WI38 (cell line): ENCODE measurements at regions not wholly inside any gene's neighbourhood (a gene's known extent, or its start where the extent isn't known, plus 50 kb on each side); places are given as distances from the start of the nearest gene placed in this dataset.

Experiments
- H3K4me3 ChIP-seq: 2 replicates; pipeline ENCODE4 v1.5.1; 2011; ENCODE audit warnings: low read depth, mild to moderate bottlenecking, control low read depth, low read length
- TF ChIP-seq, protein P1 (sequence below): IDR thresholded peaks from 2 replicates; pipeline ENCODE4 v1.5.1; 2012; ENCODE audit warnings: low read depth, mild to moderate bottlenecking, control low read depth, low read length

DNA sequence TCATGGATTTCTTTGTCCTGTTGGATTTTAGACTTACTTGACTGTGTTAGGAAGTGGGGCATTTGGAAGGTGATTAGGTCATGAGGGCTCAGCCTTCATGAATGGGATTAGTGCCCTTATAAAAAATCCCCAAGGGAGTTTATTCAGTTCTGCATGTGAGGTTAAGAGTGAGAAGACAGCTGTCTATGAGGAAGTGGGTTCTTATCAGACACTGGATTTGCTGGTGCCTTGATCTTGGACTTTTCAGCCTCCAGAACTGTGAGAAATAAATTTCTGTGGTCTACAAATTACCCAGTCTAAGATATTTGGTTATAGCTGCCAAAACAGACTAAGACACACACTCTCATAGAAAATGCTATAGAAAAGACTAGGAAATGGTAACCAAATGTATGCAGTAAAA is 724.7 kb upstream of the FZD8 start:
- TF ChIP-seq, protein P1, sequence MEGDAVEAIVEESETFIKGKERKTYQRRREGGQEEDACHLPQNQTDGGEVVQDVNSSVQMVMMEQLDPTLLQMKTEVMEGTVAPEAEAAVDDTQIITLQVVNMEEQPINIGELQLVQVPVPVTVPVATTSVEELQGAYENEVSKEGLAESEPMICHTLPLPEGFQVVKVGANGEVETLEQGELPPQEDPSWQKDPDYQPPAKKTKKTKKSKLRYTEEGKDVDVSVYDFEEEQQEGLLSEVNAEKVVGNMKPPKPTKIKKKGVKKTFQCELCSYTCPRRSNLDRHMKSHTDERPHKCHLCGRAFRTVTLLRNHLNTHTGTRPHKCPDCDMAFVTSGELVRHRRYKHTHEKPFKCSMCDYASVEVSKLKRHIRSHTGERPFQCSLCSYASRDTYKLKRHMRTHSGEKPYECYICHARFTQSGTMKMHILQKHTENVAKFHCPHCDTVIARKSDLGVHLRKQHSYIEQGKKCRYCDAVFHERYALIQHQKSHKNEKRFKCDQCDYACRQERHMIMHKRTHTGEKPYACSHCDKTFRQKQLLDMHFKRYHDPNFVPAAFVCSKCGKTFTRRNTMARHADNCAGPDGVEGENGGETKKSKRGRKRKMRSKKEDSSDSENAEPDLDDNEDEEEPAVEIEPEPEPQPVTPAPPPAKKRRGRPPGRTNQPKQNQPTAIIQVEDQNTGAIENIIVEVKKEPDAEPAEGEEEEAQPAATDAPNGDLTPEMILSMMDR = no peak
- no peak overlapping the region for H3K4me3 ChIP-seq

DNA sequence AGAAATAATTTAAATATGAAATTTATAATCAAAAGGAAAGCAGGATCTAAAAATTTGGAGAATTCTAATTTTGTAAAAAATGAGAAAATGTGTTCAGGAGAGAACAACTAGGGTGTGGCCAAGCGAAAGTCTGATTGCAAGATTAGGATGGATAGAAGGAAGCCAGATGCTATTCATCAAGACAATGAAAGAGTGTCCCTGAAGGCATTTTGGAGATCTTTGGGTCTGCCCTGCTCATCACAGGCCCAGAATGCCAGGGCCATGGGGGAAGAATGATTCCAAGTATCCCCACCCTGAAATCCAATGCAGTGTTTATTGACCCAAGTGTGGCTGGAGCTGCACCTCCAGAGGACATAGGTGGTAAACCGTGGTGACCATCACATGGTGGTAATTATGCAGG is 724.0 kb upstream of the FZD8 start:
- TF ChIP-seq, protein P1 = no peak
- H3K4me3 ChIP-seq = no peak overlapping the region

DNA sequence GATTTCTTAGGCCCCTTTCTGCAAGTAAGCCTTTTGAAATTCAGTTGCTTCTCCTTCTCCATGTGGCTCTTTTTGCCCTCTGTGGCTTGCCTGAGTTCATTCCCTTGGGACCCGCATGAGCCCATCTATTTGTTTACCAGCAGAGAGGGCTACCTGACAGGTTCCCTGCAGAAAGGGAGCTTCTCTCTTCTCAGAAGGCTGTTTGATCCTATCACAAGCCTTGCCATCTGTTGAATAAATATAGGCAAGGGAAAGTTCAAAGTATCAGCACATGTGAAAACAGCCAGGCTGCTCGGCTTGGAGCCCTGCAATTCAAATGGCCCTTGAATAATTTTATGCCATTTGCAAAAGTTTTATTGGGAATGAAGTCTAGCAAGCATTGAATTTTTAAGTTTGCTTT is 720.2 kb upstream of the FZD8 start:
- no peak overlapping the region for H3K4me3 ChIP-seq
- TF ChIP-seq, protein P1 = no peak

DNA sequence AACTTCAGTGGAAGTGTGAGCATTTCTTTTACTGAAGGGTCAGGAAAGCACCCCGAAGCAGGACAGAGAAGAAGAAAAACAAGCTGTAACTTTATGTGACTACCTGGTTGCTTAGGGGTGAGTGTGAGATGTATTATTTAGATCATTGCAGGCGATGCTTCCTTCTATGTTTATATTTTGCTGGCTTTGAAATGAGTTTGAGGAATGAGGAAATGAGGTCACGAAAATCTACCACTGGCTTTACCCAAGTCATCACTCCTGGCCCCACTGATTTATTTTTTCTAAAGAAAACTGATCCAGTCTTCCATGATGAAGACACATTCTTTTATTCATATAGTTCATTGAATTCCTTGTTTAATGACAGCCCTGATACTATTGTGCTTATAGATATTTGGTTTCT is 716.6 kb upstream of the FZD8 start:
- TF ChIP-seq, protein P1 = no peak
- H3K4me3 ChIP-seq = no peak overlapping the region

DNA sequence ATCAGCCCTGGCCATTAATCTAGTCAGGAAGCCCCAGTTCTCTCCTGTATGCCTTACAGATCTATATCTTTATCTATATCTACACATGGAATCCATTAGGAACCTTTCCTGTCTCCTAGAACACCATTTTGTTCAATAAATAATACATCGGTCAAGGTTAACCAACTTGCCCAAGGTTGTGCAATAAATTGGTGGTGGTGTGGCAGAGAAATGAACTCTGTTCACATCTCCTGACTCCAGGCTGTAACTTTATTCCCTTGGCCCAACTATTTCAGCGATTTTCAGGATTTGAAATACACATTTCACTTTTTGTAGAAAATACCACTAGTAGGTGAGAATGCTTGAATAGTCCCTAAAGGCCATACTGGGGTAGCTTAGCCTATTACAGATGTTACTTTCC is 712.5 kb upstream of the FZD8 start:
- no peak overlapping the region for H3K4me3 ChIP-seq
- TF ChIP-seq, protein P1 = no peak

DNA sequence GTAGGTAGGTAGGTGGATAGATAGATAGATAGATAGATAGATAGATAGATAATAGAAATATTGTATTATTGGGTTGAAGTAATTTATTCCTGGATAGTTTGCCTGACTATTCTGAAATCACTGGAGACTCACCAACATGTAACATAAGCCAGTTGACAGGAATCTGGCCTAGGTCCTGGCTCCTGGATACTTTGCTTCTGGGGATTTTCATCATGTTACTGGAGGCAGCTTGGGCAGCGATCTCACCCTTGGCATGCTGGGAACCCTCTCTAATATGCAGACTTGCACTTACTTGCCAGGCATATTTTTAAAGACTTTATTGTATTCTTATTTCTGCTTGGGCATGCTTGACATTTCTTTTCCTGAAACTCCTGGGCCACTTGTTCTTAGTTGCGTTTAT is 709.1 kb upstream of the FZD8 start:
- H3K4me3 ChIP-seq = no peak overlapping the region
- TF ChIP-seq, protein P1 = no peak

DNA sequence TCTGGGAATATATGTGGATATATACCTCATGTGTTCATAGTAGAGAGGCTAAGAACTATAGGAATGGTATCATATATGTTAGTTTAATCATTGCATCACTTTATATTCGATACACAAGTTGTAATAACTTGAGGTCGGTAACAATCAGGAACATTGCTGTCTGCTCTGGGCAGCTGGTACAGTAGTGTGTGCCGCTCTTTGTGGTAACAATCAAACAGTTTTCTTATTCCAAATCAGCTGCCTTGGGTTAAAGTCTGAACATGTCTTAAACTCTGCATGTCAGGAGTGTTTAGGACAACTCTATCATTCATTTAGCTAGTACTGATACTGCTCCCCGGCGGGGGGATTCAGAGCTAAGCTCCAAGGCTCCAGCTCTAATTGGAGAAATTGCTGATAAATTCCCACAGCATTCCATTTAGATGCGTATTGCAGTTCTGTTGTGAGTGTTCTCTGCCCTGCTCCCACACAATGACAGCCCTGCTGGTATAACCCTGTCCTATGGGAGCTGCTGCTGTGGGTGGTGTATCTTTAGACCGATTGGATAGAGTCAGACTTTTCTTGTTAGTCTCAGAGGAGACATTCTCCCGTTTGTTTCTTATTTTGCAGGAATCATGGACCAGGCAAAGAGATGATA is 707.5 kb upstream of the FZD8 start:
- no peak overlapping the region for H3K4me3 ChIP-seq
- TF ChIP-seq, protein P1 = no peak
